ENCODE measurements at regions not wholly inside any gene's neighbourhood (a gene's known extent, or its start where the extent isn't known, plus 50 kb on each side); places are given as distances from the start of the nearest gene placed in this dataset.

DNA sequence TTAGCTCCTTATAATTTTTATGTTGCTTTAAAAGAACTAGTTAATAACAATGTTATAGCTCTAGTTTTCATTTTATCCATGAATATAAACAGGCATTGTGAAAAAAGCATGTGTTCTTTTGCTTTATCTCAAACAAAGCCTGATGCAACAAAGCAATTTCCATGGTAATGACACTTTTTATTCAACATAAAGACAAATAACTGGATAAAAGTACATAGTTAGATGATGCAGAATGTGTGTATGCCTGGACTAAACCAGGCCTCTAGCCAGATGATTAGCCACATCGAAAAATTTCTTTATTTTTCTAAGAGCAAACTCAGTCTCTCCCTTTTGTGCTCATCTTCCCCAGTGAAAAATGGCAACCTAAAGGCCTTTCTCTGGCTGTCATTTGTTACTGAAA, 125.6 kb upstream of the TARS1 start:
- Histone ChIP-seq H3K27me3 (ENCODE audit: control insufficient read depth in 1 of 2, insufficient read depth in 2 of 2, low read length in 2 of 2) (no peaks in the 10 kb centered on the region), H3K4me3 (replicated peaks in 1 of 3; ENCODE audit: insufficient read depth in 1 of 3, low read depth in 2 of 3, low read length in 3 of 3) (no peak overlapping the region), H3K27ac (ENCODE audit: extremely low read length, insufficient read depth, low read length) (no peak overlapping the region), H3K79me2 (ENCODE audit: insufficient read depth, low read length) (no peaks in the 10 kb centered on the region), H2AFZ (ENCODE audit: low read length) (no peak overlapping the region), H3K4me1 (ENCODE audit: insufficient read depth, low read length) (no peaks in the 10 kb centered on the region), H3K4me2 (ENCODE audit: low read depth, low read length) (no peak overlapping the region), H3K9me3 (ENCODE audit: low read length) (no peaks in the 10 kb centered on the region), H4K20me1 (ENCODE audit: insufficient read depth, low read length) (no peaks in the 10 kb centered on the region), H3K9ac (ENCODE audit: insufficient read depth, low read depth, low read length) (no peak overlapping the region), H3K36me3 (replicated peaks in 1 of 2; ENCODE audit: control insufficient read depth in 1 of 2, insufficient read depth in 2 of 2, low read length in 2 of 2) (no peaks in the 10 kb centered on the region)
- ChIA-PET CTCF (ENCODE audit: low intra/inter-chr PET ratio, low total read pairs) (no interaction called here), POLR2A (no interaction called here)
- WGBS (ENCODE audit: low lambda C conversion rate), result 0% methylated on average over 1 of the region's 1 CpG
- DNase-seq (ENCODE audit: low spot score), result no peak
- intact Hi-C loops (cut with micrococcal nuclease; ENCODE audit: unreplicated experiment), result no loop called here
- TF ChIP-seq ZNF766 (CRISPR knock-in tag; IDR thresholded peaks at IDR 0.05; ENCODE audit: borderline replicate concordance) (no peak), ZNF792 (CRISPR knock-in tag; IDR thresholded peaks at IDR 0.05) (no peak), DNMT3B (CRISPR knock-in tag; conservative IDR thresholded peaks at IDR 0.05) (no peak), ZSCAN30 (CRISPR knock-in tag; IDR thresholded peaks at IDR 0.05) (no peak), HDAC2 (CRISPR knock-in tag; IDR thresholded peaks at IDR 0.05) (no peak), KLF6 (CRISPR knock-in tag; IDR thresholded peaks at IDR 0.05) (no peak), HNF4G (IDR thresholded peaks at IDR 0.05; ENCODE audit: borderline replicate concordance, low read depth, low read length) (no peak), HNF4G (CRISPR knock-in tag; IDR thresholded peaks at IDR 0.05; ENCODE audit: borderline replicate concordance, low read depth) (no peak)
- no peak for ATAC-seq
- BruUV-seq (replicated peaks), result no TSS peak
- in situ Hi-C loops (cut with HindIII; ENCODE audit: extremely low pct_ligation_motif_present, low pct_unique_long_range_greater_than_20kb), result no loop called here
- no peak for FAIRE-seq

DNA sequence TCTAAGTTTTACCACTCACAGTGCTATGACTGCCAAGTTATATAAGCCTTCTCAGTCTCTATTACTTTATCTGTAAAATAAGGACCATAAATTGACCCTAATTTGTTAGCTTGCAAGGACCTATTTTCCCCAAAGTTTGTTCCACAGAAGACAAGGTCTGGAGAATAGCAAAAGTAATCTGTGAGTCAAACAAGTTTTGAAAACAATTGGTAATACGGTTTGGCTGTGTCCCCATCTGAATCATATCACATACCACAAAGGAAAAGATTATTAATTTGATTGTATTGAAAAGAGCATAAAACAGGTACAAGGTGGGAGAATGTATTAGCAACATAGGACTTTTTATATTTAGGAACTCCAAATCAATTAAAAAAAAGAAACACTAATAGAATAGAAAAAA, 124.0 kb upstream of the TARS1 start:
- ChIA-PET CTCF (ENCODE audit: low intra/inter-chr PET ratio, low total read pairs) (no interaction called here), POLR2A (no interaction called here)
- Histone ChIP-seq H3K36me3 (replicated peaks in 1 of 2; ENCODE audit: control insufficient read depth in 1 of 2, insufficient read depth in 2 of 2, low read length in 2 of 2) (no peaks in the 10 kb centered on the region), H3K79me2 (ENCODE audit: insufficient read depth, low read length) (no peaks in the 10 kb centered on the region), H3K9me3 (ENCODE audit: low read length) (no peaks in the 10 kb centered on the region), H2AFZ (ENCODE audit: low read length) (no peak overlapping the region), H3K4me3 (replicated peaks in 1 of 3; ENCODE audit: insufficient read depth in 1 of 3, low read depth in 2 of 3, low read length in 3 of 3) (no peak overlapping the region), H3K9ac (ENCODE audit: insufficient read depth, low read depth, low read length) (no peak overlapping the region), H3K27ac (ENCODE audit: extremely low read length, insufficient read depth, low read length) (no peak overlapping the region), H3K4me2 (ENCODE audit: low read depth, low read length) (no peak overlapping the region), H3K27me3 (ENCODE audit: control insufficient read depth in 1 of 2, insufficient read depth in 2 of 2, low read length in 2 of 2) (no peaks in the 10 kb centered on the region), H3K4me1 (ENCODE audit: insufficient read depth, low read length) (no peaks in the 10 kb centered on the region), H4K20me1 (ENCODE audit: insufficient read depth, low read length) (no peaks in the 10 kb centered on the region)
- BruUV-seq (replicated peaks), result no TSS peak
- 23% methylated on average over 1 of the region's 1 CpG for WGBS (ENCODE audit: low lambda C conversion rate)
- in situ Hi-C loops (cut with HindIII; ENCODE audit: extremely low pct_ligation_motif_present, low pct_unique_long_range_greater_than_20kb), result no loop called here
- TF ChIP-seq ELF4 (CRISPR knock-in tag; IDR thresholded peaks at IDR 0.05; ENCODE audit: borderline replicate concordance) (no peak), ZNF772 (CRISPR knock-in tag; IDR thresholded peaks at IDR 0.05) (no peak)
- no peak for FAIRE-seq
- intact Hi-C loops (cut with micrococcal nuclease; ENCODE audit: unreplicated experiment), result no loop called here
- no peak for ATAC-seq
- DNase-seq (ENCODE audit: low spot score), result no peak
